GM13977 (cell line): ENCODE measurements at regions not wholly inside any gene's neighbourhood (a gene's known extent, or its start where the extent isn't known, plus 50 kb on each side); places are given as distances from the start of the nearest gene placed in this dataset.

Experiments
- DNase-seq: peaks from one replicate; pipeline ENCODE4 v3.0.0; 2012; ENCODE audit warnings: low spot score
- CTCF ChIP-seq: IDR thresholded peaks from 2 replicates; pipeline ENCODE4 v1.5.1; 2012; ENCODE audit warnings: mild to moderate bottlenecking, control low read depth; ENCODE audit not compliant: insufficient read depth; ENCODE audit errors: extremely low read depth, missing control alignments
- in situ Hi-C: fragments of 300-500 bp; cut with MboI; formaldehyde crosslinking; loops from one replicate; pipeline ENCODE4 v1.12.0; 2022; ENCODE audit warnings: low sequenced_read_pairs, low pct_unique_long_range_greater_than_20kb, mixed read lengths, inconsistent platforms; ENCODE audit not compliant: unreplicated experiment

- DNase-seq = no peak
- in situ Hi-C loops = no loop called here
- TF ChIP-seq CTCF = no peak
Observed at GRCh38 chr6:168182908-168183612, 104.0 kb upstream of the FRMD1 start.

- DNase-seq = no peak
- in situ Hi-C loops = no loop called here
- TF ChIP-seq CTCF = no peak
Observed at GRCh38 chr6:168182366-168182765, 103.4 kb upstream of the FRMD1 start.

GRCh38 chr6:168181876-168182275 is 102.9 kb upstream of the FRMD1 start:
- DNase-seq = no peak
- no peak for TF ChIP-seq CTCF
- in situ Hi-C loops = no loop called here

- in situ Hi-C loops = no loop called here
- no peak for TF ChIP-seq CTCF
- no peak for DNase-seq
Observed at GRCh38 chr6:168181316-168181715, 102.3 kb upstream of the FRMD1 start.

- TF ChIP-seq CTCF = no peak
- no peak for DNase-seq
- in situ Hi-C loops = no loop called here
Observed at GRCh38 chr6:168180548-168181011, 101.6 kb upstream of the FRMD1 start.

GRCh38 chr6:168179702-168180382 is 100.8 kb upstream of the FRMD1 start:
- no peak for DNase-seq
- no peak for TF ChIP-seq CTCF
- in situ Hi-C loops = no loop called here
